ENCODE measurements at regions not wholly inside any gene's neighbourhood (a gene's known extent, or its start where the extent isn't known, plus 50 kb on each side); places are given as distances from the start of the nearest gene placed in this dataset.

DNA sequence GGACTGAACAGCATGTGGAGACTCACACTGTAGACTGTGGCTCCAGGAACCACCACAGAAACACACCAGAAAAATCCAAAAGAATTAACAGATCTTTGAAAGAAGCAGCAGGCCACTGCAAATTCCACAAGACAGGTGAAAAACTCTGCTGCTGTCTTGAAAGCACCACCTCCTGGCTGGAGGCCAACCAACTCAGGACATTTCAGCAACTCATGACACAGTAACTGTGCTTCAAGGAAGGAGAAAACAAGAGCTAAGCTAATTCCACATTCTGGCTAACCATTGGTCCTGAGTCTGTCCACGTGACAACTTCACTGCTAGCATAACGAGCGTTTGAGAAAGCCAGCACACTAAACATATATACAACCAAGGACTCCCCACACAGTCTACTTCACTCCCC, 625.1 kb downstream of the PRELID2 start:
- TF ChIP-seq, protein P1, sequence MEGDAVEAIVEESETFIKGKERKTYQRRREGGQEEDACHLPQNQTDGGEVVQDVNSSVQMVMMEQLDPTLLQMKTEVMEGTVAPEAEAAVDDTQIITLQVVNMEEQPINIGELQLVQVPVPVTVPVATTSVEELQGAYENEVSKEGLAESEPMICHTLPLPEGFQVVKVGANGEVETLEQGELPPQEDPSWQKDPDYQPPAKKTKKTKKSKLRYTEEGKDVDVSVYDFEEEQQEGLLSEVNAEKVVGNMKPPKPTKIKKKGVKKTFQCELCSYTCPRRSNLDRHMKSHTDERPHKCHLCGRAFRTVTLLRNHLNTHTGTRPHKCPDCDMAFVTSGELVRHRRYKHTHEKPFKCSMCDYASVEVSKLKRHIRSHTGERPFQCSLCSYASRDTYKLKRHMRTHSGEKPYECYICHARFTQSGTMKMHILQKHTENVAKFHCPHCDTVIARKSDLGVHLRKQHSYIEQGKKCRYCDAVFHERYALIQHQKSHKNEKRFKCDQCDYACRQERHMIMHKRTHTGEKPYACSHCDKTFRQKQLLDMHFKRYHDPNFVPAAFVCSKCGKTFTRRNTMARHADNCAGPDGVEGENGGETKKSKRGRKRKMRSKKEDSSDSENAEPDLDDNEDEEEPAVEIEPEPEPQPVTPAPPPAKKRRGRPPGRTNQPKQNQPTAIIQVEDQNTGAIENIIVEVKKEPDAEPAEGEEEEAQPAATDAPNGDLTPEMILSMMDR (optimal IDR thresholded peaks at IDR 0.05 in 1 of 3, IDR thresholded peaks at IDR 0.05 in 1 of 3, conservative IDR thresholded peaks at IDR 0.05 in 1 of 3; ENCODE audit: extremely low read depth in 1 of 3, insufficient read depth in 2 of 3, low read length in 3 of 3) = no peak
- TF ChIP-seq EZH2 (IDR thresholded peaks at IDR 0.05; ENCODE audit: low read length) = no peak

All from keratinocyte (primary cell).